Naive B cell (primary cell): ENCODE measurements at regions not wholly inside any gene's neighbourhood (a gene's known extent, or its start where the extent isn't known, plus 50 kb on each side); places are given as distances from the start of the nearest gene placed in this dataset.

Experiments used
- ATAC-seq, 2 donors: fragments of 150-1000 bp; cut with Tn5 transposase; 2 replicates each; pipeline ENCODE4 v1.10.0; 2021; ENCODE audit warnings: low read depth in 2 of 2, mild to moderate bottlenecking in 2 of 2, moderate library complexity in 2 of 2
- DNase-seq: peaks from one replicate; pipeline ENCODE4 v3.0.0; 2022
- H3K27ac Mint-ChIP-seq, 6 donors: one replicate each; pipeline ENCODE4 v1.8.0; 2020 to 2022; ENCODE audit warnings: mild to moderate bottlenecking in 6 of 6, mixed read lengths in 6 of 6, moderate library complexity in 5 of 6, inconsistent platforms in 2 of 6
- H3K27me3 Mint-ChIP-seq, 3 donors: one replicate each; pipeline ENCODE4 v1.8.0; 2021 to 2022; ENCODE audit warnings: mixed read lengths in 3 of 3, mild to moderate bottlenecking in 1 of 3
- H3K36me3 Mint-ChIP-seq, 2 donors: one replicate each; pipeline ENCODE4 v1.8.0; 2020 to 2022; ENCODE audit warnings: mixed read lengths in 2 of 2, inconsistent platforms in 1 of 2, mild to moderate bottlenecking in 1 of 2
- H3K4me1 Mint-ChIP-seq, 3 donors: one replicate each; pipeline ENCODE4 v1.8.0; 2020 to 2022; ENCODE audit warnings: mixed read lengths in 3 of 3, inconsistent platforms in 1 of 3, mild to moderate bottlenecking in 1 of 3, moderate library complexity in 1 of 3
- H3K4me3 Mint-ChIP-seq, 8 donors: one replicate each; pipeline ENCODE4 v1.8.0; 2020 to 2022; ENCODE audit warnings: mild to moderate bottlenecking in 8 of 8, mixed read lengths in 8 of 8, moderate library complexity in 8 of 8, inconsistent platforms in 2 of 8
- H3K9me3 Mint-ChIP-seq, 7 donors: one replicate each; pipeline ENCODE4 v1.8.0; 2020 to 2022; ENCODE audit warnings: mixed read lengths in 7 of 7, mild to moderate bottlenecking in 5 of 7, inconsistent platforms in 2 of 7, moderate library complexity in 1 of 7

GRCh38 chr15:36079021-36079420, 500.4 kb upstream of the CDIN1 start:
- Mint-ChIP-seq H3K9me3 (peaks cover 10 to 37% (median 21%) of the 10 kb centered on the region in 7 donors), H3K36me3 (no peaks in the 10 kb centered on the region), H3K4me3 (no peak overlapping the region), H3K27ac (no peak overlapping the region), H3K27me3 (no peaks in the 10 kb centered on the region), H3K4me1 (no peaks in the 10 kb centered on the region)
- ATAC-seq: no peak
- no peak for DNase-seq

DNA sequence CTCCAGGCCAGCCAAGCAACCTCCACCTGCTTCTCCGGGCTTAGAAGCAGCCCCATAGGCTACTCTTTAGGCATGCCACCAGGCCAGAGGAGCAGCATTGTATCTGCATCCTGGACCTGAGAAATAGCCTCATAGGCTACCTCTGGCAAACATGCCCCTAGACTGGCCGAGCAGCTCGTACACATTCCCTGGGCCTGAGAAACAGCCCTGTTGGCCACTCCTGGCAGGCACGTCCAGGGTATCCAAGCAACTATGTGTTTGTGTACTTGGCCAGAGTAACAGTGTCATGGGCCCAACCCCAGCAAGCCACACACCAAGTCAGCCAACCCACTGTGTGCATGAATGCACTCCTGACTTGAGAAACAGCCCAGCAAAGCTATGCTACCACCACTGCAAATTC, 498.7 kb upstream of the CDIN1 start:
- ATAC-seq (no peak), DNase-seq (no peak)
- H3K4me3 Mint-ChIP-seq: no peak overlapping the region
- H3K36me3 Mint-ChIP-seq: no peaks in the 10 kb centered on the region
- H3K9me3 Mint-ChIP-seq: peaks cover 10 to 47% (median 21%) of the 10 kb centered on the region in 7 donors
- no peak overlapping the region for H3K27ac Mint-ChIP-seq
- no peaks in the 10 kb centered on the region for H3K27me3 Mint-ChIP-seq
- H3K4me1 Mint-ChIP-seq: no peaks in the 10 kb centered on the region

- H3K4me1 Mint-ChIP-seq: no peaks in the 10 kb centered on the region
- peaks cover 0 to 12% (median 8%) of the 10 kb centered on the region in 7 donors for H3K9me3 Mint-ChIP-seq
- H3K27ac Mint-ChIP-seq: no peak overlapping the region
- DNase-seq: no peak
- H3K27me3 Mint-ChIP-seq: no peaks in the 10 kb centered on the region
- ATAC-seq: no peak
- H3K36me3 Mint-ChIP-seq: no peaks in the 10 kb centered on the region
- no peak overlapping the region for H3K4me3 Mint-ChIP-seq
Measured at GRCh38 chr15:36090286-36090946, 489.0 kb upstream of the CDIN1 start.

DNA sequence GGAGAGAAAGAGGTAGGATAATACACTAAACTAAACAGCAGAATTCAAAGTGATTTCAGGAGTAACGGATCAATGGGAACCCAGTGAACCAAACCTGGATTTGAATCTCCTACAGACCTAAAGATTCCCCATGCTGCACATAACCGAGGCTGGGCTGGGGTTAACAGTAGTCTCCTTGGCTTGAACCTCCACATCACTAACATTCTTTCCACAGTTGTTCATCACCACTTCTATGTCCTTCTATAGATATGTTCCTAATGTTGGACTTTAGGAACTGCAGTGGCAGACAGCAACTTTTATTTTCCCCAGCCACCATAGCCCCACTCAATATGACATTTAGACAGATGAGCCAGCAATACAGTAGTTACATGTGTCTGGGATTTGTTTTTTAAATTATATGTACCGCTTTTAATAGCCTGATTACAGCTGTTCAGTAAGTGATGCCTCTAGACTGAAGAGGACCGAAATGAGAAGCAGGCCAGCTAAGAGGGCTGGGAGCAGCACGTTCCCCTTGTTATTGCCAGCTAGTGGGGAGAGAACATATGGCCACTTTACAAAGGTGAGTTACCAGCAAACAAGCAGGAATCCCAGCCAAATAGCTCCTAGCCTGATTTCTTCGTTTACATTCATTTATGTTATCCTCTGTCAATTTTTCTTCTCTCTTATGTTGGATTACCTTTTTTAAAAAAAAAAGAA, 472.6 kb upstream of the CDIN1 start:
- no peak for DNase-seq
- Mint-ChIP-seq H3K27ac (no peak overlapping the region), H3K27me3 (no peaks in the 10 kb centered on the region), H3K4me3 (no peak overlapping the region), H3K9me3 (peaks cover 0 to 3% (median 0%) of the 10 kb centered on the region in 7 donors), H3K4me1 (no peaks in the 10 kb centered on the region), H3K36me3 (no peaks in the 10 kb centered on the region)
- ATAC-seq: no peak

DNA sequence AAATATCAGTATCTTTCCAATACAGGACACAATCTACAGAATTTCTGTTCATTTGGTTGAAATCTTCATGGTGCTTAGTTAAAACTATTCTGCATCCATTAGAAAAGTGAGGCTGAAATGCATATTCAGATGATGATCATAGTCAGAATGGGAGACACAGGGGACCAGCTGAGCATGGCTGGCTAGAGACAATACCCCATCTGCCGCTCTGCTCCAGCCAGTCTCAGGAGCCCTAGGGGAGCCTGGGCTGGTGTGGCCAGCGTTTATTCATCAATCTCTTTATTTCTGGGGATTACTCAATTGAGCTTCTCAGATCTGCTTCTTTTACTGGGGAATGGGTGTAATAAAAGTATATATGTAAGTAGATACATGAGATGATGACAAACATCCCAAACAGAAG, 470.9 kb upstream of the CDIN1 start:
- no peak for ATAC-seq
- Mint-ChIP-seq H3K4me1 (no peaks in the 10 kb centered on the region), H3K36me3 (no peaks in the 10 kb centered on the region), H3K4me3 (no peak overlapping the region), H3K9me3 (peaks cover 0 to 3% (median 0%) of the 10 kb centered on the region in 7 donors), H3K27me3 (no peaks in the 10 kb centered on the region), H3K27ac (no peak overlapping the region)
- no peak for DNase-seq

GRCh38 chr15:36109943-36110658, 469.3 kb upstream of the CDIN1 start:
- ATAC-seq: no peak
- Mint-ChIP-seq H3K9me3 (peaks cover 0 to 3% (median 0%) of the 10 kb centered on the region in 7 donors), H3K27me3 (no peaks in the 10 kb centered on the region)

DNA sequence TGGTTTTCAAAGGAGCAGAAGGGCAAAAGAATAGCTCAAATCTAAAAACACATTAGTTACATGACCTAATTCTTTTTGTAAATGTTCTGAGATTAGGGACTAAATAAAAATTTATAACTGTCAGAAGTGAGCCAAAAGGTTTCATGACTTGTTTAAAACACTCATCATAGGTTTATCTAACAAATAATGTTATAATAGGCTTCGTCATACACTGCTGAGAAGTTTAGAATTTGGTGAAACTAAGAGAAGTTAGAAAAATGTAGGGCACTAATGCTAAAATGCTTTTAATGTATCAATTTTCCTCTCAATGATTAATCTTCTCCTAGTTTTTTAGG, 468.8 kb upstream of the CDIN1 start:
- no peak overlapping the region for H3K4me3 Mint-ChIP-seq
- no peaks in the 10 kb centered on the region for H3K27me3 Mint-ChIP-seq
- H3K4me1 Mint-ChIP-seq: no peaks in the 10 kb centered on the region
- no peak for ATAC-seq
- H3K9me3 Mint-ChIP-seq: peaks cover 0 to 3% (median 0%) of the 10 kb centered on the region in 7 donors
- no peak overlapping the region for H3K27ac Mint-ChIP-seq
- DNase-seq: no peak
- H3K36me3 Mint-ChIP-seq: no peaks in the 10 kb centered on the region

More at GRCh38 chr15:36109943-36110658, 469.3 kb upstream of the CDIN1 start:
- Mint-ChIP-seq H3K4me3 (no peak overlapping the region), H3K36me3 (no peaks in the 10 kb centered on the region), H3K27ac (no peak overlapping the region), H3K4me1 (no peaks in the 10 kb centered on the region)
- no peak for DNase-seq

DNA sequence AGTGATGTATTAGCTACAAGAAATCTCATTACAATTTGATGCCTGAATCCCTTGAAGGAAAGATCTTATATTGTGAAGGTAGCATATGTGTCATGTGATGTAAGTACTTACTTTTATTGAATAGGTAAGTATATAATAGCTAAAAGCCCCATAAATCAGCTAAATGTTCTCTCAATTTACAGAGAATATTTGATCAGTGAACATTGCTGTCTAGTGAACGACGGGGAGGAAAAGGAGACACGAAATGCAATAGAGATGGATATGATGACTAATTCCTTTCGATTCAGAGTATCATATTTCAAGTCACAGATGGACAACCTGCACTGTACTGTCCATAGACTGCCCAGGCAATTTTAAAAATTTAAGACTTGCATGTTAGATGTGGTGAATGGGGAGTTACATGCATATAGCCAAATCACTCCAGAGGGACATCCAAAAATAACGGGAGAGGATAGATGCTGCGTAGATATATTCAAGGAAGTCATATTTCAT, 462.1 kb upstream of the CDIN1 start:
- Mint-ChIP-seq H3K4me3 (no peak overlapping the region), H3K27me3 (no peaks in the 10 kb centered on the region), H3K9me3 (peaks cover 4 to 12% (median 6%) of the 10 kb centered on the region in 7 donors), H3K36me3 (no peaks in the 10 kb centered on the region), H3K4me1 (no peaks in the 10 kb centered on the region), H3K27ac (no peak overlapping the region)
- DNase-seq (no peak), ATAC-seq (no peak)

GRCh38 chr15:36126194-36126593, 453.2 kb upstream of the CDIN1 start:
- no peak for ATAC-seq
- H3K4me3 Mint-ChIP-seq: no peak overlapping the region

DNA sequence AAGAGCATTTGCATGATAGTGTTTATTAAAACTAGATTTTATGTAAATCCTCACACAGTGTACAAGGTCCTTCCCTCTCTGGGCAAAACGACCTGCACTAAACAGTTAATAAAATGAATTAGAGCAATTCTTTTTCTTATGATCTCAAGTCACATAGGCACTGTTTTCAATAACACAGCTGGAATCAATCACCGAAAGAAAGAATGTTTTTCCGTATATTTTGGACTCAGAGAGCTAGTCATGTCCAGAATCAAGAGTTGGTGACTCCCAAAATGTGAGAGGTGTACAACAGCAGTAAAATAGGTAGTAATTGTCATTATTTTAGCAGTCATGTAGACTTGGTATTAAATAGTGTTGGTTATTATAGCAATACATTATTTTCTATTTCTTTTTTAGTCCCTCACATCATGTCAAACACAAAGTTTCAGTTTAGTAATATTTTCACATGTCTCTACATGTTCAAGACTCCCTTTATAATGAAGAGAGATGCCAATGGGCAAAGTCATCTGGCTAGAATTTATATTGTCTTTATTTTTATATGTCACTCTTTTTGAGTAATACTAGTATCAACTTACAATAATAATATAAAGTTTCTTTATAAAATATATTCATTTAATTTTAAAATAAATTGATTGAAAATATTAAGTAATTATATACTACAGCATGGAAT, 448.6 kb upstream of the CDIN1 start:
- Mint-ChIP-seq H3K36me3 (no peaks in the 10 kb centered on the region), H3K9me3 (peaks cover 0 to 7% (median 2%) of the 10 kb centered on the region in 7 donors), H3K27ac (no peak overlapping the region), H3K4me3 (no peak overlapping the region), H3K4me1 (no peaks in the 10 kb centered on the region), H3K27me3 (no peaks in the 10 kb centered on the region)
- DNase-seq (no peak), ATAC-seq (no peak)

More at GRCh38 chr15:36126194-36126593, 453.2 kb upstream of the CDIN1 start:
- peaks cover 0 to 7% (median 5%) of the 10 kb centered on the region in 7 donors for H3K9me3 Mint-ChIP-seq
- no peak for DNase-seq
- no peaks in the 10 kb centered on the region for H3K4me1 Mint-ChIP-seq
- no peaks in the 10 kb centered on the region for H3K36me3 Mint-ChIP-seq
- H3K27me3 Mint-ChIP-seq: no peaks in the 10 kb centered on the region
- no peak overlapping the region for H3K27ac Mint-ChIP-seq

DNA sequence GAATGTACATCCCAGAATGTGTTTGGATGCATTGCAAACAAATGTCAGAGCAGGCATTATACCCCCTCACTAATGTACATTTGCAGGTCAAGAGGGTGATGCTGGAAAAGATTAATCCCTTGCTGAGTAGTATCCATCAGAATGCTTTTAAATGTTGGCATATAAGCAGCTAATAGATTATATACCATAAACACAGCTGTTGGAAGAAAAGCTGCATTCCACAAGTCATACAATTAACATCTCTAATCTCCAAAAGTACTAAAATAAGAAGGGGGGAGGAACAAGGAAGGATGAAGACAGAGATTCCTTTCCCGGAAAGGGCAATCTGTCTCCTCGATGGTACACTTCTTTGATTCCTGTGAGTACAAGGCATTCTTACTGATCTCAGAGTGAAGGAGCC, 445.7 kb upstream of the CDIN1 start:
- H3K27me3 Mint-ChIP-seq: no peaks in the 10 kb centered on the region
- H3K4me1 Mint-ChIP-seq: no peaks in the 10 kb centered on the region
- no peaks in the 10 kb centered on the region for H3K36me3 Mint-ChIP-seq
- H3K27ac Mint-ChIP-seq: no peak overlapping the region
- DNase-seq: no peak
- no peak for ATAC-seq
- peaks cover 0 to 10% (median 3%) of the 10 kb centered on the region in 7 donors for H3K9me3 Mint-ChIP-seq
- H3K4me3 Mint-ChIP-seq: no peak overlapping the region

DNA sequence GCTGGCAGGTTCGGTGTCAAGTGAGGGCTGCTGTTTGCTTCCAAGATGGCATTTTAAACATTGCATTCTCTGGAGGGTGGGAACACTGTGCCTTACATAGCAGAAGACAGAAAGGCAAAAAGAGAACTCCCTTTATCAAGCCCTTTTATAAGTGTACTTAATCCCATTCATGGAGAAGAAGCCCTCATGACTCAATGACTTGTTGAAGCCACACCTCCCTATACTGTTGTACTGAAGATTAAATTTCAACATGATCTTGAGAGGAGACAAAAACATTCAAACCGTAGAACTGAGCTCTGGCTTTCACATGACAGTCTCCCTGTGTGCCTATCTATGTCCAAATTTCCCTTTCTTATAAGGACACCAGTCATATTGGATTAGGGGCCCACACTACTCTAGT, 443.4 kb upstream of the CDIN1 start:
- DNase-seq: no peak
- no peaks in the 10 kb centered on the region for H3K36me3 Mint-ChIP-seq
- H3K4me1 Mint-ChIP-seq: no peaks in the 10 kb centered on the region
- no peaks in the 10 kb centered on the region for H3K27me3 Mint-ChIP-seq
- no peak overlapping the region for H3K27ac Mint-ChIP-seq
- peaks cover 0 to 13% (median 5%) of the 10 kb centered on the region in 7 donors for H3K9me3 Mint-ChIP-seq
- H3K4me3 Mint-ChIP-seq: no peak overlapping the region
- no peak for ATAC-seq

GRCh38 chr15:36152936-36153335, 426.5 kb upstream of the CDIN1 start:
- no peak for DNase-seq
- Mint-ChIP-seq H3K4me1 (no peaks in the 10 kb centered on the region), H3K9me3 (peaks cover 2 to 22% (median 6%) of the 10 kb centered on the region in 7 donors), H3K4me3 (no peak overlapping the region), H3K36me3 (no peaks in the 10 kb centered on the region), H3K27me3 (no peaks in the 10 kb centered on the region), H3K27ac (no peak overlapping the region)
- no peak for ATAC-seq
